Spleen (tissue), 11 donors: ENCODE measurements at regions not wholly inside any gene's neighbourhood (a gene's known extent, or its start where the extent isn't known, plus 50 kb on each side); places are given as distances from the start of the nearest gene placed in this dataset.

Source experiments
- DNase-seq: peaks from one replicate; pipeline ENCODE4 v3.0.0-alpha.2; 2020
- H3K27ac ChIP-seq, 8 donors: fragments of 200-600 bp; sonication (generic) in 7 of 8; 1 replicate in 4 of 8; 2 replicates in 4 of 8; pipeline versions ENCODE4 v1.5.0 to v1.8.0; 2016 to 2021; ENCODE audit warnings: inconsistent platforms in 4 of 8, mild to moderate bottlenecking in 4 of 8, moderate library complexity in 1 of 8
- H3K27me3 ChIP-seq, 7 donors: fragments of 200-600 bp; sonication (generic) in 6 of 7; replicated peaks in 1 of 7; 1 replicate in 4 of 7; 2 replicates in 3 of 7; pipeline versions ENCODE4 v1.5.0 to v1.8.0; 2016 to 2021; ENCODE audit warnings: inconsistent platforms in 3 of 7, mild to moderate bottlenecking in 1 of 7
- H3K36me3 ChIP-seq, 6 donors: fragments of 200-600 bp; sonication (generic) in 5 of 6; 1 replicate in 4 of 6; 2 replicates in 2 of 6; pipeline versions ENCODE4 v1.5.0 to v1.8.0; 2016 to 2021; ENCODE audit warnings: inconsistent platforms in 2 of 6
- H3K4me1 ChIP-seq, 6 donors: fragments of 200-600 bp; sonication (generic) in 5 of 6; 1 replicate in 3 of 6; 2 replicates in 3 of 6; pipeline versions ENCODE4 v1.5.0 to v1.8.0; 2016 to 2021; ENCODE audit warnings: inconsistent platforms in 3 of 6
- H3K4me3 ChIP-seq, 8 donors: fragments of 200-600 bp; sonication (generic) in 7 of 8; 1 replicate in 4 of 8; 2 replicates in 4 of 8; pipeline versions ENCODE4 v1.5.0 to v1.8.0; 2016 to 2021; ENCODE audit warnings: inconsistent platforms in 4 of 8, mild to moderate bottlenecking in 4 of 8, moderate library complexity in 2 of 8
- H3K9me3 ChIP-seq, 8 donors: fragments of 200-600 bp; sonication (generic) in 7 of 8; 1 replicate in 4 of 8; 2 replicates in 4 of 8; pipeline versions ENCODE4 v1.5.0 to v1.8.0; 2016 to 2021; ENCODE audit warnings: inconsistent platforms in 4 of 8
- CTCF ChIP-seq, 11 experiments: fragments of 200-600 bp in 7 of 11; fragments of 450-650 bp in 4 of 11; sonication (generic) in 4 of 11; IDR thresholded peaks in 8 of 11; conservative IDR thresholded peaks in 3 of 11; 1 replicate in 7 of 11; 2 replicates in 4 of 11; pipeline versions ENCODE4 v1.4.0 to v1.8.0; 2016 to 2021; ENCODE audit warnings: antibody characterized with exemption in 11 of 11, inconsistent platforms in 4 of 11, mild to moderate bottlenecking in 1 of 11
- POLR2A ChIP-seq, 3 donors: fragments of 450-650 bp; IDR thresholded peaks; one replicate each; pipeline ENCODE4 v1.5.1; 2017; ENCODE audit warnings: antibody characterized with exemption in 3 of 3, mild to moderate bottlenecking in 1 of 3
- POLR2AphosphoS5 ChIP-seq, 3 donors: sonication (generic); formaldehyde crosslinking; IDR thresholded peaks; one replicate each; pipeline ENCODE4 v1.5.1; 2017; ENCODE audit warnings: antibody characterized with exemption in 3 of 3
- WGBS, 5 donors: extraction: QIAGEN DNeasy Blood & Tissue Kit in 3 of 5; methylation state at CpG; one replicate each; pipeline versions ENCODE4 v1.1.5 to v1.1.7; 2013 to 2018; 5-methylcytosine and 5-hydroxymethylcytosine counted together
- intact Hi-C: fragments of 100-400 bp; cut with DNase I; formaldehyde crosslinking; loops from one replicate; pipeline ENCODE4 v1.15.0; 2023; ENCODE audit warnings: low total_unique reads
- donor health status: healthy with polysubstance abuse.
- donor health status: DM: no; HTN: no; CAD: no; lungs with moderate emphysema.
- donor health status: DM: no; HTN: no; CAD: no.
- donor health status: Bipolar disorder and iron deficiency.
- donor health status: healthy.
- donor health status: DM: no; HTN: no; CAD: no.
- donor health status: DM: yes; HTN: yes; CAD: no.

- H3K27me3 ChIP-seq: no peaks in the 10 kb centered on the region
- H3K9me3 ChIP-seq: no peaks in the 10 kb centered on the region
- 75 to 85% (median 77%) methylated on average over 13 of the region's 13 CpGs for WGBS, 5 donors
- H3K4me3 ChIP-seq: no peak overlapping the region
- H3K27ac ChIP-seq: peak overlapping the region in 2 of 8 donors; percentile 39 to 45
- no peak for DNase-seq
- H3K36me3 ChIP-seq: peaks cover 0 to 29% (median 0%) of the 10 kb centered on the region in 6 donors
- TF ChIP-seq POLR2AphosphoS5 (IDR thresholded peaks at IDR 0.05) (no peak), POLR2A (IDR thresholded peaks at IDR 0.05) (no peak), CTCF (IDR thresholded peaks at IDR 0.05 in 8 of 11, conservative IDR thresholded peaks at IDR 0.05 in 3 of 11) (no peak)
- intact Hi-C loops: no loop called here
- peaks cover 0 to 20% (median 3%) of the 10 kb centered on the region in 6 donors for H3K4me1 ChIP-seq
These were observed 68.0 kb upstream of the RIOK3 start for GRCh38 chr18:23384778-23385736.

- no peak for TF ChIP-seq POLR2A (IDR thresholded peaks at IDR 0.05)
- TF ChIP-seq POLR2AphosphoS5 (IDR thresholded peaks at IDR 0.05): no peak
- no peak for TF ChIP-seq CTCF (IDR thresholded peaks at IDR 0.05 in 8 of 11, conservative IDR thresholded peaks at IDR 0.05 in 3 of 11)
- H3K36me3 ChIP-seq: peaks cover 0 to 27% (median 0%) of the 10 kb centered on the region in 6 donors
- no peak for DNase-seq
- peaks cover 0 to 20% (median 0%) of the 10 kb centered on the region in 6 donors for H3K4me1 ChIP-seq
- no peaks in the 10 kb centered on the region for H3K9me3 ChIP-seq
- WGBS, 5 donors: 62 to 84% (median 70%) methylated on average over 3 of the region's 3 CpGs
- H3K4me3 ChIP-seq: no peak overlapping the region
- H3K27me3 ChIP-seq: no peaks in the 10 kb centered on the region
- H3K27ac ChIP-seq: no peak overlapping the region
- intact Hi-C loops: no loop called here
These were observed 66.8 kb upstream of the RIOK3 start for GRCh38 chr18:23386317-23386716.

GRCh38 chr18:23387265-23387664, 65.8 kb upstream of the RIOK3 start:
- Histone ChIP-seq H3K4me1 (peaks cover 0 to 20% (median 0%) of the 10 kb centered on the region in 6 donors), H3K27ac (no peak overlapping the region), H3K27me3 (no peaks in the 10 kb centered on the region), H3K36me3 (peaks cover 0 to 22% (median 0%) of the 10 kb centered on the region in 6 donors), H3K9me3 (no peaks in the 10 kb centered on the region), H3K4me3 (no peak overlapping the region)
- no peak for DNase-seq
- WGBS, 5 donors: 86 to 93% (median 89%) methylated on average over 4 of the region's 4 CpGs
- intact Hi-C loops: no loop called here
- TF ChIP-seq POLR2AphosphoS5 (IDR thresholded peaks at IDR 0.05) (no peak), CTCF (IDR thresholded peaks at IDR 0.05 in 8 of 11, conservative IDR thresholded peaks at IDR 0.05 in 3 of 11) (no peak)

GRCh38 chr18:23388357-23388756, 64.7 kb upstream of the RIOK3 start:
- no peak overlapping the region for H3K27ac ChIP-seq
- no peaks in the 10 kb centered on the region for H3K27me3 ChIP-seq
- no peak for DNase-seq
- peaks cover 0 to 20% (median 0%) of the 10 kb centered on the region in 6 donors for H3K4me1 ChIP-seq
- intact Hi-C loops: no loop called here
- H3K36me3 ChIP-seq: peaks cover 0 to 14% (median 0%) of the 10 kb centered on the region in 6 donors
- no peak overlapping the region for H3K4me3 ChIP-seq
- TF ChIP-seq POLR2AphosphoS5 (IDR thresholded peaks at IDR 0.05) (no peak), POLR2A (IDR thresholded peaks at IDR 0.05) (no peak), CTCF (IDR thresholded peaks at IDR 0.05 in 8 of 11, conservative IDR thresholded peaks at IDR 0.05 in 3 of 11) (no peak)
- WGBS, 5 donors: 88 to 94% (median 90%) methylated on average over 4 of the region's 4 CpGs
- H3K9me3 ChIP-seq: no peaks in the 10 kb centered on the region
